ENCODE measurements at regions not wholly inside any gene's neighbourhood (a gene's known extent, or its start where the extent isn't known, plus 50 kb on each side); places are given as distances from the start of the nearest gene placed in this dataset.

DNA sequence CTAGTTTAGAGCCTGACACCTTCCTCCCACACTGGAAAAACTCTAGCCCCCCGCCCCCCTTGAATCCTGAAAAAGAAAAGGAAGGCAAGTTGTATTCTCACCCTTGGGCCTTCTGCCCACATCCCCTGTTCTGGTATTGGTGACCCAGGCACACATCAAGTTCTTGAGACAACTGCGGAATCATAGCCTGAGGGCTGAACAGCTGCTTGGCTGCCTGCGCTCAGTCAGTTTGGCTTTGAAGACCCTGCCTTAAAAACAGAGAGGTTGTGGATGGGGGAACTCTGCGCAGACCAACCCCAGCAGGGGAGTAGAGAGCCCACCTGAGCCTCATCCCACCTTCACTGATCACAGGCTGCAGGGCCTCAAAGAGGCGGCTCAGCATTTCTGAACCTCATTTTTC is 229.2 kb downstream of the ANAPC1 start:
- TF ChIP-seq, protein P1, sequence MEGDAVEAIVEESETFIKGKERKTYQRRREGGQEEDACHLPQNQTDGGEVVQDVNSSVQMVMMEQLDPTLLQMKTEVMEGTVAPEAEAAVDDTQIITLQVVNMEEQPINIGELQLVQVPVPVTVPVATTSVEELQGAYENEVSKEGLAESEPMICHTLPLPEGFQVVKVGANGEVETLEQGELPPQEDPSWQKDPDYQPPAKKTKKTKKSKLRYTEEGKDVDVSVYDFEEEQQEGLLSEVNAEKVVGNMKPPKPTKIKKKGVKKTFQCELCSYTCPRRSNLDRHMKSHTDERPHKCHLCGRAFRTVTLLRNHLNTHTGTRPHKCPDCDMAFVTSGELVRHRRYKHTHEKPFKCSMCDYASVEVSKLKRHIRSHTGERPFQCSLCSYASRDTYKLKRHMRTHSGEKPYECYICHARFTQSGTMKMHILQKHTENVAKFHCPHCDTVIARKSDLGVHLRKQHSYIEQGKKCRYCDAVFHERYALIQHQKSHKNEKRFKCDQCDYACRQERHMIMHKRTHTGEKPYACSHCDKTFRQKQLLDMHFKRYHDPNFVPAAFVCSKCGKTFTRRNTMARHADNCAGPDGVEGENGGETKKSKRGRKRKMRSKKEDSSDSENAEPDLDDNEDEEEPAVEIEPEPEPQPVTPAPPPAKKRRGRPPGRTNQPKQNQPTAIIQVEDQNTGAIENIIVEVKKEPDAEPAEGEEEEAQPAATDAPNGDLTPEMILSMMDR (IDR thresholded peaks at IDR 0.05): no peak
- TF ChIP-seq POLR2AphosphoS5 (IDR thresholded peaks at IDR 0.05) (no peak), POLR2A (IDR thresholded peaks at IDR 0.05) (no peak), EP300 (IDR thresholded peaks at IDR 0.05) (no peak)

All from stomach (tissue), 4 donors.